ENCODE measurements at regions not wholly inside any gene's neighbourhood (a gene's known extent, or its start where the extent isn't known, plus 50 kb on each side); places are given as distances from the start of the nearest gene placed in this dataset.
"Not testable (repeated sequence)": the region's sequence is repeated elsewhere in the genome, so short reads cannot be mapped to it uniquely, and the experiment has no call there.

DNA sequence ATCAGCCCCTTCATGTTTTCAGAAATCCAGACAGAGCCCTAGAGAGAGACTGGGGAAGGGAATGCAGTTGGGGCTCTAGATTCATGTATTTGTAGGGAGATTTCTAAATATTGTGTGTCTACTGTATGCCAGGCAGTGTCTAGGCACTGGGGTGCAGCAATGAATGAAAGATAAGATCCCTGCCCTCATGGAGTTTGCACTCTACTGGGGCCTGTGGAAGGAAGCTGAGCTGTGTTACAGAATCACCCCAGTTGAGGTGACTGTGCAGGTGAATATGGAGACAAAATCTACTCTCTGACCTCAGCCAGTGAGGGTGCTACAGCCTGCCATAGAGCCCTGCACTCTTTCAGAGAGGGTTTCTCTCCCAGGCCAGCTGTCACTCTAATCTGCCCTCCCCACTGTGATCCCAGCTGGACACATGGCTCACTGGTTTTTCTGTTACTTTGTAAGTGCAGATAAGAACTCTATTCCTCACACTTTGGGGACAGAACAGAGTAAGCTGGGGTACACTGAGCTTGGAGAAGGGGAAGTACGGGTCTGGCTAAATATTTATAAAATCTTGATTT, 69.2 kb upstream of the E2F3 start:
- peaks cover 24% of the 10 kb centered on the region for H3K4me1 Mint-ChIP-seq

DNA sequence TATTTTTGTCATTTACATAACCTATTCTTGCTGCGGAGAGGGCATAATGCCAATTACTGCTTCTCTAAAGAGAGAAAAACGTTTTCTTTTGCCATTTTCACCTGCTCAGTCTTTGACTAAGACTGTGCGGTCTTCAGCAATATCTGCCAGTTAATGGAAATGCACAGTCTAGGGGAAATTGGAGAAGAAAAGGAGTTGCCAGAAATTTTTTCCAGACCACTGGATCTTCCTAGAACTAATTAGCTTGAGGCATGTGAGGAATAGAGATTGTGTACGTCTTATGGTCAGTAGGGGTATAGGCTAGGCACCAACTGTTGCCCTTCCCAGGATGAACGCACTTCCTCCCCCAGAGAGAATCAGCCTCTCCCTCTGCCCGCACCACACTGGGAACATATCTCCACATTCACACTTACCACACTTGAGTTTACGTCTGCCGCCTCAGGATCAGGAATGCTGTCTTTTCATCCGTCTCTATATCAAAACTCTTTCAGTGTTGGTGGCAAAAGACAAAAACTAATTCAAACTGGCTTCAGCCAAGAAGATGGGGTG, 67.9 kb upstream of the E2F3 start:
- H3K36me3 Mint-ChIP-seq (ENCODE audit: low read depth) = peaks cover 4% of the 10 kb centered on the region
- no peak overlapping the region for H3K4me3 Mint-ChIP-seq
- peaks cover 24% of the 10 kb centered on the region for H3K4me1 Mint-ChIP-seq
- H3K27ac Mint-ChIP-seq = no peak overlapping the region
- CTCF ChIA-PET = no interaction called here
- POLR2A ChIA-PET = interaction anchor here (4.9 kb wide), 1 partner anchor 14 kb away, joined by 64 read pairs; no protein-coding TSS in a partner anchor
- DNase-seq = no peak
- H3K9me3 Mint-ChIP-seq = peaks cover 3% of the 10 kb centered on the region
- peaks cover 7% of the 10 kb centered on the region for H3K27me3 Mint-ChIP-seq

More for the DNA sequence above, 69.2 kb upstream of the E2F3 start:
- H3K4me3 Mint-ChIP-seq = no peak overlapping the region
- POLR2A ChIA-PET = interaction anchor here (1.6 to 3.1 kb wide), 3 partner anchors 13 to 202 kb away, joined by 3 to 24 read pairs (median 9); partner anchors contain the start of gene CDKAL1
- no peak for DNase-seq
- CTCF ChIA-PET = no interaction called here
- H3K27ac Mint-ChIP-seq = no peak overlapping the region
- H3K9me3 Mint-ChIP-seq = peaks cover 3% of the 10 kb centered on the region
- H3K27me3 Mint-ChIP-seq = peaks cover 12% of the 10 kb centered on the region
- peaks cover 4% of the 10 kb centered on the region for H3K36me3 Mint-ChIP-seq (ENCODE audit: low read depth)

DNA sequence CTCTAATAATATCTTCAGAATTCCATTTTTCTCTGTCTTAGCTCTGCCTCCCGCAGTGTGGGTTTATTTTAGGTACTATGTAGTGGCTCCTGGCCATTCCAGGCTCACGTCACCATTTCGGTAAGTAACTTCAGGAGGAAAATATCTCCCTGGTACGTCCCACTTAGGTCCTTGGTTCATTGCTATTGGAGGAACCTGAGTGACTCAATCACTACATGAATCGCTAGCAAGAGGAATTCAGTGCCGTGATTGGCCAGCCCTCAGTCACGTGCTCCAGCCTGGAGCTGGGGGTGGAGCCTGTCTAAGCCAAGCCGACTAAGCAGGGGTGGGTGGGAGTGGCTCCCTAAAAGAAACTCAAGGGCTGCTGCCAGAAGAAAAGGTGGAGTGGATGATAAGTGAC, 67.3 kb upstream of the E2F3 start:
- H3K36me3 Mint-ChIP-seq (ENCODE audit: low read depth) = peaks cover 7% of the 10 kb centered on the region
- H3K9me3 Mint-ChIP-seq = peaks cover 3% of the 10 kb centered on the region
- H3K4me1 Mint-ChIP-seq = peaks cover 24% of the 10 kb centered on the region
- POLR2A ChIA-PET = interaction anchor here (2.2 to 4.9 kb wide), 3 partner anchors 14 to 70 kb away, joined by 9 to 64 read pairs (median 11); no protein-coding TSS in a partner anchor
- peaks cover 4% of the 10 kb centered on the region for H3K27me3 Mint-ChIP-seq
- H3K27ac Mint-ChIP-seq = no peak overlapping the region
- DNase-seq = no peak
- no peak overlapping the region for H3K4me3 Mint-ChIP-seq
- CTCF ChIA-PET = interaction anchor here (0.9 to 2.3 kb wide), 2 partner anchors 31 to 193 kb away, joined by 6 to 7 read pairs; no protein-coding TSS in a partner anchor

DNA sequence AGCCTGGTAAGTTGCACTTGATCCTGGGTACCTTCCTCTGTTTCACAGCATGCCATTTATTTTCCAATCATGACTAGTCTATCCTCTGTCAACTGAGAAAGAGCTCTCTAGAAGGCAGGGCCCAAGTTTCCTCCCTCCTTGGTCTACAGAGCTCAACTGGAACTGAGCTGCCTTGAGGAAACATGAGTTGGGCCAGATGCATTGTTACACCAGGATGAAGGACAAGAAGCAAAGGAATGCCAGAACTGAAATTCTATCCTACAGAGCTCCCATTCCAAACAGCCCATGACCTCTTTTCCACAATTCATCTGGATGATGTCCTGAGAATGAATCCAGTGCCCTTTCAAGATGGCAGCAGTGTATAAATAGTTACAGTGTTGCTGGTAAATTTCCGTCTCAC, 66.7 kb upstream of the E2F3 start:
- DNase-seq = no peak
- POLR2A ChIA-PET = interaction anchor here (1.7 to 4.9 kb wide), 5 partner anchors 8 to 70 kb away, joined by 5 to 64 read pairs (median 11); no protein-coding TSS in a partner anchor
- Mint-ChIP-seq H3K36me3 (ENCODE audit: low read depth) (peaks cover 7% of the 10 kb centered on the region), H3K4me1 (peaks cover 24% of the 10 kb centered on the region), H3K27me3 (peaks cover 4% of the 10 kb centered on the region), H3K4me3 (no peak overlapping the region), H3K27ac (no peak overlapping the region), H3K9me3 (peaks cover 3% of the 10 kb centered on the region)
- CTCF ChIA-PET = interaction anchor here (0.9 to 2.3 kb wide), 3 partner anchors 15 to 193 kb away, joined by 6 to 7 read pairs (median 6); no protein-coding TSS in a partner anchor

- peaks cover 7% of the 10 kb centered on the region for H3K36me3 Mint-ChIP-seq (ENCODE audit: low read depth)
- ChIA-PET POLR2A (interaction anchor here (0.9 to 4.9 kb wide), 8 partner anchors 9 to 69 kb away, joined by 3 to 64 read pairs (median 8); no protein-coding TSS in a partner anchor), CTCF (interaction anchor here (1.1 to 2.3 kb wide), 4 partner anchors 11 to 29 kb away, joined by 3 to 7 read pairs (median 4); no protein-coding TSS in a partner anchor)
- H3K9me3 Mint-ChIP-seq = peaks cover 3% of the 10 kb centered on the region
- H3K27ac Mint-ChIP-seq = peak overlapping the region; percentile 80
- peaks cover 3% of the 10 kb centered on the region for H3K27me3 Mint-ChIP-seq
- DNase-seq = no peak
- peaks cover 24% of the 10 kb centered on the region for H3K4me1 Mint-ChIP-seq
- peak overlapping the region; percentile 56 for H3K4me3 Mint-ChIP-seq
Measured at GRCh38 chr6:20335872-20336271, 65.8 kb upstream of the E2F3 start.

GRCh38 chr6:20338156-20338555, 63.5 kb upstream of the E2F3 start:
- ChIA-PET POLR2A (interaction anchor here (1.1 to 4.9 kb wide), 4 partner anchors 18 to 66 kb away, joined by 3 to 64 read pairs (median 12); no protein-coding TSS in a partner anchor), CTCF (no interaction called here)
- Mint-ChIP-seq H3K4me1 (peaks cover 30% of the 10 kb centered on the region), H3K27ac (no peak overlapping the region), H3K9me3 (no peaks in the 10 kb centered on the region), H3K36me3 (ENCODE audit: low read depth) (peaks cover 7% of the 10 kb centered on the region), H3K27me3 (no peaks in the 10 kb centered on the region), H3K4me3 (no peak overlapping the region)
- DNase-seq = no peak

DNA sequence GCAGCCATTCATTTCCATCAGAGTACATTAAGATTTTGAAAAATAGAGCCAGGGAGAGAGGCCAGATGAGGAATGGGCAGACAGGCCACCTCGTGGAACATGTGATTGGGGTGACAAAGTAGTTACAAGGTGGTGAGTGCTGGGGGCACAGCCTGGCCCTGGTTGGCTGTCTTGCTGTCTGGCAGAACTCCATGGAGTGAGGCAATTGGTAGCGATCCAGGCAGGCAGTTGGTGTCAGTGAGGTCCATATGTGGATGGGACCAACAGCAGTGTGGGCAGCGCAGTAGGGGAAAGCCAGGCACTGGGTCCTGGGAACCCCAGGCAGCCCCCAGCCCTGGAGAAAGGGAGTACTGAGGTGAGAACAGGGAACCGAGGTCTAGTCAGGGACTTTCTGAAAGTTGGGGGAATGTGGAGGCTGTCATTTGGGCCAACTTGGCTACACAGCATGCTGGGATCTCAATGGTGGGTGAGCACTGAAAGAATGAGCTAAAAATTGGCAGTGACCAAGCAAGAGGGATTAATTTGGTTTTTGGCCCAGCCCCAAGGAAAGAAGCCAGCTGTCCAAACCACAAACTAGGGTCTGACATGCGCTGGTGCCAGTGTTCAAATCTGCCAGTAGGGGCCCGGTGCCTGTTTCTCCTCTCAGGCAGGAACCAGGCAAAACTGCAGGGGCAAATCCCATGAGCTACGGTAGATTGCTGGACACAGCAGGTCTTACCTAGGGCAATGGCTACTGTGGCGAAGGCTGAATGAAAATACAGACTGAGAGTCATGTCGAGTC, 61.4 kb upstream of the E2F3 start:
- peaks cover 3% of the 10 kb centered on the region for H3K36me3 Mint-ChIP-seq (ENCODE audit: low read depth)
- H3K27me3 Mint-ChIP-seq = no peaks in the 10 kb centered on the region
- no peak for DNase-seq
- H3K4me3 Mint-ChIP-seq = no peak overlapping the region
- H3K9me3 Mint-ChIP-seq = no peaks in the 10 kb centered on the region
- ChIA-PET POLR2A (interaction anchor here (1.8 kb wide), 1 partner anchor 20 kb away, joined by 10 read pairs; no protein-coding TSS in a partner anchor), CTCF (interaction anchor here (1.2 kb wide), 1 partner anchor 25 kb away, joined by 3 read pairs; no protein-coding TSS in a partner anchor)
- H3K27ac Mint-ChIP-seq = no peak overlapping the region
- peaks cover 25% of the 10 kb centered on the region for H3K4me1 Mint-ChIP-seq

DNA sequence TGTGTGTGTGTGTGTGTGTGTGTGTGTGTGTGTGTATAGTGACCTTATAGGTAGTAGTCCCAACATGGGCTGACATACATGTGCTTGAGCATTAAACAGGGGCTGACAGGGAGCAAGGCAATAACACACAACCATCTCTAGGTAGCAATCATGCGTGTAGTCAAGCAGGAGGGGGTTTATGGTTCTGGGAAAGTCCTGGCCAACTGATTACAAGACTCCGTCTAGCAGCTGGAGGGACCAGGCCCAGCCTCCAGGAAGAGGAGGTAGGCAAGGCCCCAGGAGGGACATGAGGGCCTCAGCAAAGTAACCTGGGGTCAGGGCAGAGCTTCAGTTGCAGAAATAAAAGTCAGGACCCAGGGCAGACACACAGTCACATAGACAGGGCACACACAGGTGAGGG, 60.6 kb upstream of the E2F3 start:
- peaks cover 17% of the 10 kb centered on the region for H3K4me1 Mint-ChIP-seq
- CTCF ChIA-PET = interaction anchor here (1.0 to 1.2 kb wide), 2 partner anchors 24 to 91 kb away, joined by 3 read pairs; no protein-coding TSS in a partner anchor
- POLR2A ChIA-PET = interaction anchor here (0.8 to 1.8 kb wide), 2 partner anchors 21 to 25 kb away, joined by 3 to 10 read pairs; no protein-coding TSS in a partner anchor

DNA sequence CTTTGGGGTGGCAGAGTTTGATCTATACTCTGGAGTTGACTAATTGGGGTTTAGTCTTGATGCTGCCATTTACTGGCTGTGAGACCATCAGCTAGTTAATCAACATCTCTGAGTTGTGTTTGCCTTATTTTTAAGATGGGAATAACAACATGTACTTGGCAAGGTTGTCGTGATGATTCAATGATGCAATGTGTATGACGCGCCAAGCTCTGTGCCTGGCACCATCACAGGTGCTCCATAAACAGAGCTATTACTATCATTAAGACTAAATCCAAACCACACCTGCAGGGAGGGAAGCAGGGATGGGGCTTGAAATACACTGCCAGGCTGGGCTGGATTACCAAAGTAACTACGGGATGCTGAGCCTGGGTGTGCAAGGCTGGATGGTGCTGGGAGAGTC, 60.1 kb upstream of the E2F3 start:
- Mint-ChIP-seq H3K4me1 (peaks cover 12% of the 10 kb centered on the region), H3K27ac (no peak overlapping the region), H3K27me3 (no peaks in the 10 kb centered on the region), H3K36me3 (ENCODE audit: low read depth) (peaks cover 3% of the 10 kb centered on the region), H3K4me3 (no peak overlapping the region), H3K9me3 (no peaks in the 10 kb centered on the region)
- POLR2A ChIA-PET = interaction anchor here (0.8 to 1.8 kb wide), 2 partner anchors 22 to 25 kb away, joined by 3 to 10 read pairs; no protein-coding TSS in a partner anchor
- CTCF ChIA-PET = interaction anchor here (1.0 kb wide), 1 partner anchor 90 kb away, joined by 3 read pairs; no protein-coding TSS in a partner anchor
- DNase-seq = no peak

More for the DNA sequence above, 60.6 kb upstream of the E2F3 start:
- no peak overlapping the region for H3K4me3 Mint-ChIP-seq
- H3K9me3 Mint-ChIP-seq = no peaks in the 10 kb centered on the region
- no peak overlapping the region for H3K27ac Mint-ChIP-seq
- H3K27me3 Mint-ChIP-seq = no peaks in the 10 kb centered on the region
- no peak for DNase-seq
- peaks cover 3% of the 10 kb centered on the region for H3K36me3 Mint-ChIP-seq (ENCODE audit: low read depth)

GRCh38 chr6:20346948-20347347, 54.7 kb upstream of the E2F3 start:
- POLR2A ChIA-PET; H3K4me3 Mint-ChIP-seq; H3K27me3 Mint-ChIP-seq; DNase-seq; H3K9me3 Mint-ChIP-seq; CTCF ChIA-PET; H3K36me3 Mint-ChIP-seq (ENCODE audit: low read depth); H3K27ac Mint-ChIP-seq; H3K4me1 Mint-ChIP-seq: not testable (repeated sequence)

DNA sequence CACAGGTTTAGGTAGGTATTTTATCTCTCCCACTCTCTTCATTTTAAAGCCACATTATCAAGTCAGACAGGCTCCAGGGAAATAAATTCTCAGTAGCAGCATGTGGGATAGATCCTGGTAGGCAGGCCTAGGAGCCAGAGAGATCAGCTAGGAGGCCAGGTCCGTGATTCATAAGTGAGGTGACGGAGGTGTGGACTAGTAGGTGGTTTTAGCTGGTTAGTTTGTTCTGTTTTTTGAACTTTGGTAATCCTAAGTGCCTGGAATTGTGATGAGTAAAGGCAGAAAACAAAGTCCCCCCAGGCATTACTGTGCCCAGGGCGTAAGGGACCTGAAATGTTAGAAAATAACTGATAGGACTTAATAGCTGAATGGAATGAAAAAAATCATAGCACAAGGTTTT, 53.6 kb upstream of the E2F3 start:
- Mint-ChIP-seq H3K27ac (no peak overlapping the region), H3K9me3 (peaks cover under 1% of the 10 kb centered on the region), H3K4me3 (no peak overlapping the region), H3K4me1 (peaks cover 4% of the 10 kb centered on the region), H3K27me3 (peaks cover under 1% of the 10 kb centered on the region), H3K36me3 (ENCODE audit: low read depth) (no peaks in the 10 kb centered on the region)
- no peak for DNase-seq
- ChIA-PET POLR2A (interaction anchor here (0.7 to 2.2 kb wide), 2 partner anchors 25 to 28 kb away, joined by 3 to 9 read pairs; no protein-coding TSS in a partner anchor), CTCF (interaction anchor here (1.1 to 1.5 kb wide), 2 partner anchors 12 to 57 kb away, joined by 3 read pairs; no protein-coding TSS in a partner anchor)

- ChIA-PET CTCF (interaction anchor here (1.1 to 1.5 kb wide), 2 partner anchors 13 to 56 kb away, joined by 3 read pairs; no protein-coding TSS in a partner anchor), POLR2A (interaction anchor here (2.2 kb wide), 1 partner anchor 29 kb away, joined by 9 read pairs; no protein-coding TSS in a partner anchor)
- no peak for DNase-seq
- Mint-ChIP-seq H3K27me3 (peaks cover 2% of the 10 kb centered on the region), H3K4me3 (no peak overlapping the region), H3K36me3 (ENCODE audit: low read depth) (no peaks in the 10 kb centered on the region), H3K9me3 (peaks cover 3% of the 10 kb centered on the region), H3K27ac (no peak overlapping the region), H3K4me1 (peaks cover 3% of the 10 kb centered on the region)
Measured at GRCh38 chr6:20349225-20349624, 52.5 kb upstream of the E2F3 start.

Data from activated CD4-positive, alpha-beta memory T cell treated with anti-CD3 and anti-CD28 coated beads, Interleukin-2, amount 10 ng/mL, durations not matched to agents 7 days and 5 days (primary cell).